GM23248 (cell line): ENCODE measurements at regions not wholly inside any gene's neighbourhood (a gene's known extent, or its start where the extent isn't known, plus 50 kb on each side); places are given as distances from the start of the nearest gene placed in this dataset.

Experiments used
- EZH2 ChIP-seq: fragments of 200-600 bp; sonication (generic); IDR thresholded peaks from 2 replicates; pipeline ENCODE4 v1.6.1; 2018; ENCODE audit warnings: antibody characterized with exemption, mild to moderate bottlenecking; ENCODE audit not compliant: insufficient read depth, poor library complexity, severe bottlenecking
- EZH2phosphoT487 ChIP-seq: fragments of 200-600 bp; sonication (generic); IDR thresholded peaks from 2 replicates; pipeline ENCODE4 v1.6.1; 2018; ENCODE audit warnings: antibody characterized with exemption, moderate library complexity, mild to moderate bottlenecking, low read depth; ENCODE audit not compliant: insufficient read depth

GRCh38 chr4:81913427-81913879 lies 441.7 kb upstream of the RASGEF1B start:
- TF ChIP-seq EZH2phosphoT487 (no peak), EZH2 (no peak)
